ENCODE measurements at regions not wholly inside any gene's neighbourhood (a gene's known extent, or its start where the extent isn't known, plus 50 kb on each side); places are given as distances from the start of the nearest gene placed in this dataset.

- intact Hi-C loops (cut with DNase I; ENCODE audit: low total_unique reads), result no loop called here
- WGBS, 2 donors (ENCODE audit: low coverage in 1 of 2), result 86 to 90% methylated on average over 6 to 10 of the region's 10 CpGs
- no peaks in the 10 kb centered on the region for H3K9me3 ChIP-seq
- in situ Hi-C loops (cut with MboI; ENCODE audit: low pct_ligation_motif_present in 1 of 4, low pct_unique_long_range_greater_than_20kb in 1 of 4, low sequenced_read_pairs in 3 of 4), result loop anchor here in 1 of 4 donors (25.0 kb wide), 1 partner anchor 888 kb away; no protein-coding TSS in a partner anchor
- TF ChIP-seq EP300 (IDR thresholded peaks at IDR 0.05; ENCODE audit: low read depth) (no peak), CTCF (IDR thresholded peaks at IDR 0.05) (no peak), POLR2AphosphoS5 (IDR thresholded peaks at IDR 0.05) (no peak), POLR2A (IDR thresholded peaks at IDR 0.05) (no peak)
- no peaks in the 10 kb centered on the region for H3K4me1 ChIP-seq
- no peak overlapping the region for H3K27ac ChIP-seq
- no peaks in the 10 kb centered on the region for H3K36me3 ChIP-seq
- H3K27me3 ChIP-seq, result no peaks in the 10 kb centered on the region
- H3K4me3 ChIP-seq, result no peak overlapping the region
- no peak for DNase-seq
Measured at GRCh38 chr2:132274000-132274399, 112.2 kb upstream of the ANKRD30BL start.

GRCh38 chr2:132275396-132275795 lies 113.6 kb upstream of the ANKRD30BL start:
- intact Hi-C loops (cut with DNase I; ENCODE audit: low total_unique reads) (no loop called here), in situ Hi-C loops (cut with MboI; ENCODE audit: low pct_ligation_motif_present in 1 of 4, low pct_unique_long_range_greater_than_20kb in 1 of 4, low sequenced_read_pairs in 3 of 4) (no loop called here)
- DNase-seq, result no peak
- no peak overlapping the region for H3K4me3 ChIP-seq
- no peaks in the 10 kb centered on the region for H3K27me3 ChIP-seq
- TF ChIP-seq CTCF (IDR thresholded peaks at IDR 0.05), result no peak
- no peak for TF ChIP-seq POLR2A (IDR thresholded peaks at IDR 0.05)
- no peak for TF ChIP-seq POLR2AphosphoS5 (IDR thresholded peaks at IDR 0.05)
- TF ChIP-seq EP300 (IDR thresholded peaks at IDR 0.05; ENCODE audit: low read depth), result no peak
- WGBS, 2 donors (ENCODE audit: low coverage in 1 of 2), result 98% methylated on average over 17 of the region's 17 CpGs; no CpG with 5 or more reads in 1 of the 2 donors
- H3K36me3 ChIP-seq, result no peaks in the 10 kb centered on the region
- no peaks in the 10 kb centered on the region for H3K9me3 ChIP-seq
- no peak overlapping the region for H3K27ac ChIP-seq
- no peaks in the 10 kb centered on the region for H3K4me1 ChIP-seq

GRCh38 chr2:132276571-132276981 lies 114.8 kb upstream of the ANKRD30BL start:
- no peak overlapping the region for H3K27ac ChIP-seq
- WGBS, 2 donors (ENCODE audit: low coverage in 1 of 2), result 73 to 86% methylated on average over 9 to 10 of the region's 10 CpGs
- no peaks in the 10 kb centered on the region for H3K9me3 ChIP-seq
- no peak overlapping the region for H3K4me3 ChIP-seq
- H3K36me3 ChIP-seq, result no peaks in the 10 kb centered on the region
- DNase-seq, result no peak
- H3K4me1 ChIP-seq, result no peaks in the 10 kb centered on the region
- H3K27me3 ChIP-seq, result no peaks in the 10 kb centered on the region
- intact Hi-C loops (cut with DNase I; ENCODE audit: low total_unique reads) (no loop called here), in situ Hi-C loops (cut with MboI; ENCODE audit: low pct_ligation_motif_present in 1 of 4, low pct_unique_long_range_greater_than_20kb in 1 of 4, low sequenced_read_pairs in 3 of 4) (no loop called here)
- TF ChIP-seq EP300 (IDR thresholded peaks at IDR 0.05; ENCODE audit: low read depth) (no peak), POLR2A (IDR thresholded peaks at IDR 0.05) (no peak), POLR2AphosphoS5 (IDR thresholded peaks at IDR 0.05) (no peak), CTCF (IDR thresholded peaks at IDR 0.05) (no peak)

- intact Hi-C loops (cut with DNase I; ENCODE audit: low total_unique reads), result no loop called here
Measured at GRCh38 chr2:132278267-132278666, 116.5 kb upstream of the ANKRD30BL start.

More at GRCh38 chr2:132278267-132278666, 116.5 kb upstream of the ANKRD30BL start:
- Histone ChIP-seq H3K4me3 (no peak overlapping the region), H3K27ac (no peak overlapping the region), H3K36me3 (no peaks in the 10 kb centered on the region), H3K9me3 (no peaks in the 10 kb centered on the region), H3K27me3 (no peaks in the 10 kb centered on the region), H3K4me1 (no peaks in the 10 kb centered on the region)
- 88% methylated on average over 23 of the region's 23 CpGs; no CpG with 5 or more reads in 1 of the 2 donors for WGBS, 2 donors (ENCODE audit: low coverage in 1 of 2)
- in situ Hi-C loops (cut with MboI; ENCODE audit: low pct_ligation_motif_present in 1 of 4, low pct_unique_long_range_greater_than_20kb in 1 of 4, low sequenced_read_pairs in 3 of 4), result no loop called here
- TF ChIP-seq EP300 (IDR thresholded peaks at IDR 0.05; ENCODE audit: low read depth) (no peak), POLR2AphosphoS5 (IDR thresholded peaks at IDR 0.05) (no peak), CTCF (IDR thresholded peaks at IDR 0.05) (no peak), POLR2A (IDR thresholded peaks at IDR 0.05) (no peak)
- no peak for DNase-seq

All from transverse colon (tissue), 4 donors.